Anterior cingulate cortex (tissue), 58 donors: ENCODE measurements at regions not wholly inside any gene's neighbourhood (a gene's known extent, or its start where the extent isn't known, plus 50 kb on each side); places are given as distances from the start of the nearest gene placed in this dataset.

ENCODE experiments used
- DNase-seq, 58 donors: peaks; one replicate each; lab custom pipeline; 2025; lab: John Stamatoyannopoulos, UW

DNA sequence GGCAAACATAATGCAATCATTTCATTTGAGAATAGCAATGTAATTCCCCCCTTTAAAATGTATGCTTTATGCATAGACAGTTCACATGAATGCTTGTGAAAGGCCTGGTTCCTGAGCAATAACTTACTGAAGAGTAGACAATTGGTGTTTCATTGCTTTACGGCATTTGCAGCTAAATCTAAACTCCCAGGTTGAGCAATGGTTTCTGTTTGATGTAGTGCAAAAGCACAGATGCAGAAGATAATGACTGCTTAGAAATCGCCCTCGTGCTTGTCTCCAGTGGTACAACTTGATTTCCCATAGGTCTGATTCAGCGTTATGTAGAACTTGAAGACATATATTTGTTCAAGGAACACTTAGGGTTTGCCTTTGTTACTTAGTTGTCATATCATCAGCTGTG lies 1018.3 kb downstream of the DIAPH3 start:
- no peak for DNase-seq

DNA sequence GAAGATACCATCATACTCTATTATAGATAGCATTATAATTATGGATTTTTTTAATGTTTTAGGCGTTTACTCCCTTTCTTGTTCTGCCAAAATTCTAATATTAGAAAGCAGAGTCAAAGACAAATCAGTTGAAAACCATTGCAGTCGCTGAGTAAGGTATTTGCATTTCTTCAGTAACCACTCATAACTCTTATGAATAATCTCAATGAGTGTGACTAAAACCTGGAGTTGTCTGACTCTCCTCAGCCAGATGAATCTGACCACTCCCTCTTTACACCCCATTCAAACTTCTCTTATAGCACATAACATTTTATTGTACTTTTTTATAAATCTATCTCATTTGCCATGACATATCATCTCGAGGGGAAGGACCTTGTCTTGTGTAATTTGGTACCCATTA lies 1006.5 kb downstream of the DIAPH3 start:
- DNase-seq: no peak

DNA sequence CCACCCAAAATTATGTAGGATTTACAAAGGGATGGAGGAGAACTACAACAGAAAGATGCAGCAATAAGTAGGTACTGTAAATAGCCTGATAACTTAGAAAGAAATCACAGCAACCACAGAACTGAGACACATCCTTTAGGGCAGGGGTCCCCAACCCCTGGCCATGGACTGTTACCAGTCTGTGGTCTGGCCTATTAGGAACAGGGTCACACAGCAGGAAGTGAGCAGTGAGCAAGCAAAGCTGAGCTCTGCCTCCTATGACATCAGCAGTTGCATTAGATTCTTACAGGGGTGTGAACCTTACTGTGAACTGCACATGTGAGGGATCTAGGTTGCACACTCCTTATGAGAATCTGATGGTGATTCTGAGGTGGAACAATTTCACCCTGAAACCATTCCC lies 997.6 kb downstream of the DIAPH3 start:
- no peak for DNase-seq

DNA sequence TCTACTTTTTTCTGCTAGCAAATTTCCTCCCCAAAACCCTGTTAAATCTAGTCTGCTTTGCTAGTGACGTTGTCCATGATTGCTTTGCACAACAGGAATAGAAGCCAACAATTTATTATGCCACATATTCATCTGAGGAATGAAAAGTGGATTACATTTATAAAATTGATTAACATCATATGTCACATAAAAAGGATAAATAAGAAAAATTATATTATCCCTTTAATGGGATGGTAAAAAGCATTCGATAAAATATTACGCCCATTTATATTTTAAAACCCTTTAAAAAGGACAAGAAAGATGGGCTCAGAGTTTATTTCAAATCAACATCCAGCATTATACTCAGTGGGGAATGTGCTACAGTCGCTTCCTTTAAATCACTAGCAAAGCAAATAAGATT lies 991.7 kb downstream of the DIAPH3 start:
- no peak for DNase-seq

DNA sequence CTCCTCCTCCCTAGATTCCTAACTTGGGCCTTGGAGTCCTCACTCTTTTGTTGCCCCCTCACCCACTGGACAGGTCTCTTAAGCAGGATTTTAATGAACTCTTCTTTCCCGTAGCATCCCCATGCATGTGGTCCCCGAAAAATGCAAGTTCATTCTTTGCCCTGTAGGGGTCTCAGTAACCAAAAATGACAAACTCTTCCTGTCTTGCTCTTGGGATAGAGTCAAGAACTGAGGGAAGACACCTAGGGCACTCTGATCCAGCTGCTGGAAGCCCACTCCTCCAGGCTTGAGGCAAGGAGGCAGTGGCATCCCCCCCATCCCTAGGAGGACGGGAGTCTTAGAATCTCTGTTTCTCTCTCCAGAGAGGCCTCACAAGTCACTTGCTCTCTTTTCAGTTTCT lies 987.0 kb downstream of the DIAPH3 start:
- DNase-seq: no peak

DNA sequence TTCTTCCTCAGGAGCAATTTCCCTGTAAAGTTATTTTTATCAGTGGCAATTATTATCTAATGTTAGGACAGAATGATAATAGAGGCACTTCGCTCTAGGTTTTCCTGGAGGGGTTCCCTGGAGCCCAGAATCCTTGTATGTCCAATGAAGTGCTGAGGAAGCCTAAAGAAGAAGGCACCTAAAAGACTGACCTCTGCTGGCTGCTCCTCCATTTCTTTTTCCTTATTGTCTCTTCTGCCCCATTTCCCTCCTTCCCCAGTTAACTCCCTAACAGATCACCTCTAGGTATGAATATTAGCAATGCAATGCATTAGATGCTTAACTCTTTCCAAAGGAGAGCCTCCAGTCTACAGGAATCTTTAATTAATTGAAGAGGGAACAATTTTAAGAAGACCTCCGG lies 985.4 kb downstream of the DIAPH3 start:
- no peak for DNase-seq

DNA sequence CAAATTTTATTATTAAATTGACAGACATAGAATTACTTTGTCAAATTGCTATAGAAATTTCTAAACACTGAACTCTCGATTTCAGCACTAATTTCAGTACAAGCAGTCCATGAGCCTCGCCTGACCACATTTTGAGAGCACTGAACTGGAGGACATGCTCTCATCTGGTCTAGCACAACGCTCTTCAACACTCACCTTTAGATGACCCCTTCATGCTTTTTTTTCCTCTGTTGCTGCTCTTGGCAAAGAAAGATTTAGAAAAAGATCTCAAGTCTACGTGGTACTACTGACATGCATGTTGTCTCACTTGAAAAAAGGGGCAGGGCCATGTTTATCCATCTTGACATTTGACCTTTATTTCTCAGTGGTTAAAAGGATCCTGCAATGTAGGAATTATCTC lies 981.5 kb downstream of the DIAPH3 start:
- no peak for DNase-seq

DNA sequence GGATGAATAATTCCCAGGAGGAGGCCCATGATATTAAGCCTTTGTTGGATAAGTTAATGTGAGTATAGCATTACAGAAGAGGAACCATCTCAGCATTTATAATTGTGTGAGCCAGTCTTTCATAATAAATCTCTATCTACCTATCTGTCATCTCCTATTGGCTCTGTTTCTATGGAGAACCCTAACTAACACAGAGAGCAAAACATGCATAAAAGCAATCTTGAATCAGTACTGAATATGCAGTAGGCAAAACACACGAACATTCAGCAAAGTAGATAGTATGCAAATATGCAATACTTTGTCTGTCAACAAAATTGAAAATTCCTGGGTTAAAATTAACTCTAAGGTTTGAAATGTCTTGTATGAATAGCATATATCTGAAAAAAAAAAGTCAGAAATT lies 966.3 kb downstream of the DIAPH3 start:
- DNase-seq: no peak

DNA sequence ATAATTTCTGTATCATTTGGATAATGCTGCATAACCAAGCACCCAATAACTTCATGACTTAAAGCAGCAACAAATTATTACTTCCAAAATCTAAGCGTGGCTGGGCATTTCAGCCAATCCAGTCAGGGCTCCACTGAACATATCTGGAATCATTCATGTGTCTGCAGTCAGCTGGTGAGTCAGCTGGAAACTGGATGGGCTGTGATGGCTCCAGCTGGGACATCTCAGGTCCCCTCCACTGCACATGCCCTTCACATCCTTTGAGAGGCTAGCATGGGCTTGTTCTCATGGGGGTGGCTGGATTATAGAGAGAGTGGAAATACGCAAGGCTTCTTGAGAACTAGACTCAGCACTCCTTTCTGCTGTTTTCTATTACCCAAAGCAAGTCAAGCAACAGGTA lies 961.9 kb downstream of the DIAPH3 start:
- no peak for DNase-seq

DNA sequence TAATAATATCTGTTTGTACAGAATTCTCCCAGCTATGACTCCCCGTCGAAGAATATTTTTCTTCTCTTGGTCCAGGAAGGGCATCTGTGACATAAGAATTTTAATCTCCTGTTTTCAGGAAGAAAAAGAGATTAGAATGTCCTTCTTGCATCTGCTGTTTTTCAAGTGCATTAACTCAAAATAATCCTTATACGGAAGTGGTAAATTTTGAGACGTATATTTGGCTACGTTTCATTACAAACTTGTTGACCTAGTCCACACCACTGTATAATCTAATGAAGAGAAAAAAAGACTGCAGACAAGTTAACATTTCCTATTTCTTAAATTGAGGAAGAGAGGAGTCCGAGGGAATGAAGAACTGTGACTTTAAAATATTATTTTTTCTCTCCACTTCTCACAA lies 959.9 kb downstream of the DIAPH3 start:
- no peak for DNase-seq

DNA sequence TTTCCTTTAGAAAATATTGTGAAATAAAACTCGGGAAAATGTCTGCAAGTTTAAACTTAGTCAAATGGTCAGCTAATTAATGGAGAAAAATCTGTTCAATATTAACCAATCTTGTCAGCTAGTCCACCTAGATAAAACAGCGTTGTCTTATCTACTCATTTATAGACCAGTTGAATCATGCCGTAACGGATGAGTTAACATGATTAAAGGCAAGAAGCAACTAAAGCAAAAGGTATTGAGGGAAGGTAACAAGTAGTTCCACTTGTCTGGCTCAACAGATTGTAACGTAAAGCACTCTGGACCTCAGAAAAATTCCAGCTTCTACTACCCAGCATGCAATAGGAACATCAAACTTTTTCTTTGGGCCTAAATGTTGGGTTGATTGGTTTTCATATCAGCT lies 958.2 kb downstream of the DIAPH3 start:
- no peak for DNase-seq

DNA sequence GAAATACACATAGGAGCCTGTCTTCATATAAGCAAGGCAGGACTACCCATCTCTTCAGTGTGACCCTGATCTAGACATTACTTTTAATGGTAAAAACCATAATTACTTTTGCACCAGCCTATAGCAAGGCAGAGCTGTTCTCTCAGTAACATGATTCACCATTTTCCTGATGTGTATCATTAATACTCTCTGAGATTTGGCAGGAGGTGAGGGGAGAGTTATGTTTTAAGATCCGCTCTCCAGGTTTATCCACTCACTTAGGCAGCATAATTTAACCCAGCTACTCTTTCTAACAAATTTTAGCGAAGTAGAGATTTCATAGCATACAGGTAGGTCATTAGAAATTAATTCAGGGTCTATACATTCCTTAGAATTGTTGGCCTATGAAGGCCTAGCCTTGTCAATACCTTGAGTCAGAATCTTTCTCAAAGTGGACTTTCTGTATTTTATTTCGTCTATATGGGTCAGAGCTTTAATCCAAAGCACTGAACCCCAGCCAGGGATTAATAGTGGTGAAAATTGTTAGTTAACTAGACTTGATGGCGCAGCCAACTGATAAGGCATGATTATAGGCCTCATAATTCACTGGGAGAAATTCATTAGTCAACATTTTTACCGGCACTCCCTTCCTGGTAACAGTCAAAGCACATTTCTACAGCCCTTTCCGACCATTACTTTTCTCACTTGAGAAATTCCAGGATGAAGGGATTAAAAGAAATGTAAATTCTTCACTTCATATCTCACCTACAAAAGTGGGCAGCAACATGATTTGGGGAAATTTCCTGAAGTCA lies 955.1 kb downstream of the DIAPH3 start:
- DNase-seq: no peak

DNA sequence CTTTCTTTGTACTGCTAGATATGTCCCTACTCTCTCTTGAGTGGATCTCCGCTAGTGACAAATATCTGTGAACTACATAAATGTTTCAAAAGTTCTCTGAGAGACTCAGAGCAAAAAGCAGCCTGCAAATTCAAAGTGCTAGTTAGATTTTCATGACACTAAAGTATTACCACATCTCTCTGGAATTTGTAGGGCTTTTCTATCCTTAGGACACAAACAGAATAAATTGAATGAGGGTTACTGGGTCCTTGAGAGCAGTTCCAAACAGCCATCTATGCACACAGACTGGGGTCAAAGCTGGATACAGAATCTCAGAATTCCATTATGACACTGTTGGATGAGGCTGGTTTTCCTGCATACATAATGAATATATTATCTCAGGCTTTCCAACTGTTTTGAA lies 953.2 kb downstream of the DIAPH3 start:
- no peak for DNase-seq

DNA sequence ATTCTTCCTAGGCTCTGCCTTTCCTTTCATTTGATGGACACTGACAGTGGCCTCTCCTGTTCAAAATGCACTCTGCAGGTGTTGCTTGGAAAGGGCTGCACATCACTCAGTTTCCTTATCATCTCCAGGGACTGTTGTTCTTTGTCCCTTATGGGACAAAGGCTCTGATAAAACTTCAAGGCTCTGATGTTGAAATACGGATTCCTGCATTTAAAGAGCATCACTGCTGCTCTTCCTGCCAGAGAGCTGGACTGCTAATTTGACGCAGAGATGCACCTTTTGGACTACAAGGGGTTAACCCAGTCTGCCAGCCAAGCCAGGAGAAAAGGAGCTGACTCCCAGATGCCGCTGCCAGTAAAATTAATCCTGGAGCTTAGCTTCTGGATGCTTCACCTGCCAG lies 952.1 kb downstream of the DIAPH3 start:
- no peak for DNase-seq

DNA sequence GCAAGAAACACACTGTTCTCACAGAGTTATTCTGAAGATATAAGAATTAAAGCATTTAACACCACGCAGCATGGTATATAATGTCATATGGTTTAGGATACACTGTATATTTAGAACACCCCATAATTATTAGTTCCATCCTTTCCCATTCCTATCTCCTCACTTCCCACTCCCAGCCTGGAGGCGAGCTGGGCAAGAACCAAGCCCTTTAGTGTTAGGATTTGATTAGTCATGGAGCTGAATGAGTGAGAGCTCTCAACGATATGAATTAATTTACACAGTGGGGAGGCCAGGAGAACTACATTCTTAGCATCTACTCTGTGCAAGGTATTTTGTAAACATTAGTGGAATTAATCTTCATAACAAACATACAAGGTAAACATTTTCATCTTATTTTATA lies 934.3 kb downstream of the DIAPH3 start:
- peak in 3 of 58 donors; percentile 0 to 6 (median 3) for DNase-seq

DNA sequence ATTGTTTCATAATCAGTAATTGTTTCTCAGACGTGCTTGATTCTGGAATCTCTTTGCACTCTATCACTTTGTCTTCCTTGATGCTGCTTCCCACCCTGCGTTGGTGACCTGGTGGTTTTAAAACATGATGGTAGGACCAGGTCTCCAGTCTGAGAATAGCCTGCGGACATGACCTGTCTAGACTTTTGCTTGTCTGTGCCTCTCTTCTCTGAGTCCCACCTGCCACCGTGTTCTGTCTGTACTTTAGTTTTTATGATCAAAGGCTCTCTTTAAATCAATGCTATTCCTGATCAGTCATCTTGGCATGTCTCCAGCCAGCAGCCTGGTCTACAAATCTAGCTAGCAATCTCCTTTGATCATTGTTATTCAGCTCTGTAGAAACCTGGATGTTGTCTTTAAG lies 933.9 kb downstream of the DIAPH3 start:
- DNase-seq: no peak

DNA sequence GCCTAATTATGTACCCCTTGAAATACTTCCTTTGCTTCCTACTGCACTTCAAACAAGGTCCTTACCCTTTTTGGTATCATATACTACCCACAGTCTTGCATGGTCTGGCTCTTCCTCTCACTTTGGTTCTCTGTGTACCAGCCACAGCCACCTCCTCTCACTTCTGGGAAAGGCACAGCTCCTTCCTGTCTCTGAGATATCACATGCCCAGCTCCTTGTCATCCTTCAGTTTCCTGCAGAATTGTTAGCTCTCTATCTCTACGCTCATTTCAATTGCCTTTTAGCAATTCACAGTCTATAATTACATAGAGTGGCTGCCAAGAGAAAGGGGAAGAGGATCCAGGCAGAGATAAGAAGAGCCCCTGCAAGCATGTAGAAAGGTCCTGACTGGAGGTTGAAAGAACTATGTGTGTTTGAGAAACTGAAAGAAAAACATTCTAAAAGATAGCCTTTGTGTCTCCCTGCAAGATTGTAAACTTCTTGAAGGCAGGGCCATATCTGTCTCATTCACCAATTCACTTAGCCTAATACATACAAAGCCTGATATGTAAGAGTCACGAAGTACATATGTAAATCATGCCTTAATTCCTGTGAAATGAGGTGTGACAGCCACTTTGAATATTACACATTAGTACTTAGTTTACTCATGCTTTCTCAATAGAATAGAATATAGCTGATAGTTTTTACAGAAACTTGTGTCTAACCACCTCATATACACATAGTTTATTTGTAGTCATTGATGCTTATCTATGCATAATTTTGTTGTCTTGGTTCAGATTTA lies 933.1 kb downstream of the DIAPH3 start:
- DNase-seq: peak in 11 of 58 donors; percentile 0 to 32 (median 6)

DNA sequence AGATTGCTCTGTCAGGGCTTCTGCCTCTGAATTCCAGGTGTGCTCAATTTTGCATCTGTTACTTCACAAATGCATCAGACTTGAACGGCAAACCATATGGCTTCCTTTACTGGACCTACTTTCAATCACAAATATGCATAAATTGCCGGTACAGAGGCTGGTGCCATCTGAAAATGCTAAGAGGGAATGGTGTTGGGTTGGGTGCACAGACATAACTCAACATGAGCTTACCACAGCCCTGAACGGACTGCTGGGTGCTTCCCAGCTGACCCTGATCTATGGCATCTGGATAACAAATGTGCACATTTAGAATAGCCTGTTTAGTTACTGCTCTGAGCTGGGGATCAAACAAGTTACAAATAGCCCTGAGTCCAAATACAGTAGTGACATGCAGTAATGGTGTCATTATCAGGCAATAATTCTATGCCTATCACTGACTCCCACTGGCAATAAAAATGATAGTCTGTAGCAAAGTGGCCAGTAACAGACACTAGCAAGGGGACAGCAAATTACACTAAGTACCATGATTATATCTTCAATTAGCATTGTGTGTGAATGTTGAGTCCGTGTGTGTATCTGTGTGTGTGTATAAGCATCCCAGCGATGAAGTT lies 927.3 kb downstream of the DIAPH3 start:
- DNase-seq: no peak

DNA sequence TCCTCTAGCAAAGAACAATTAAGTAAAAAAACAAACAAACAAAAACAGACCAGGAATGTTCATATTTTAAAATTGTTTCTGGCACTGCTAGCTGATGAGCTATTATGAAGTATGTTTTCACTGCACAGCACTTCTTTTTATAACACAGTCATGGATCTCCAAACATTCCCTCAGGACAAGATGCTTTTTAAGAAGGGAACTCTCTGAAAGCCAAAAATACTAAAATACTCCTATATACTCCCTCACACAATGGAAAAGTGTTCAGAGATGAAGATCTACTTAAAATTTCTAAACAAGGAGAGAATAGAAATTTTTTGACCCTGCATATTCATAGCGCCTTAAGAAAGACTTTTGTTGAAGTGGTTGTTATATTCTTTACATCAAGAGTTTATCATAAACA lies 926.8 kb downstream of the DIAPH3 start:
- no peak for DNase-seq

DNA sequence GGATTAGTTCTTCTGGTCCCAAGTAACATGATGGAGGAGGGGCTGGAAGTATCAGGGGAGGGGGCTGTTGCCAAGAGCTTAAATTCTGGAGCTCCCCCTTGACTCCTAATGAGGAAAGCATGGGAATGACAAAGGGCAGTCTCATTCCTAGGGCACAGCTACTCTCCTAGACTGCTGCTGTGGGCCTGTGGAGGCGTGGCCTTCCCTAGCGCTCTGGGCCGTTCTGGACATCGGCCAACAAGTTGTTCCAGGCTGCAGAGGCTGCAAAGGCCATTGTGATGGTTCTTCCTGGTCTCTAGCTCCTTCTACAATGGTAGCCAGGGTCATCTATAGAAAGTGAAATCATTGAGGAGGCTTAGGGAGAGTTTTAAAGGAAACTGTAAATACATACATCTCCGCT lies 916.6 kb downstream of the DIAPH3 start:
- peak in 18 of 58 donors; percentile 0 to 72 (median 16) for DNase-seq

DNA sequence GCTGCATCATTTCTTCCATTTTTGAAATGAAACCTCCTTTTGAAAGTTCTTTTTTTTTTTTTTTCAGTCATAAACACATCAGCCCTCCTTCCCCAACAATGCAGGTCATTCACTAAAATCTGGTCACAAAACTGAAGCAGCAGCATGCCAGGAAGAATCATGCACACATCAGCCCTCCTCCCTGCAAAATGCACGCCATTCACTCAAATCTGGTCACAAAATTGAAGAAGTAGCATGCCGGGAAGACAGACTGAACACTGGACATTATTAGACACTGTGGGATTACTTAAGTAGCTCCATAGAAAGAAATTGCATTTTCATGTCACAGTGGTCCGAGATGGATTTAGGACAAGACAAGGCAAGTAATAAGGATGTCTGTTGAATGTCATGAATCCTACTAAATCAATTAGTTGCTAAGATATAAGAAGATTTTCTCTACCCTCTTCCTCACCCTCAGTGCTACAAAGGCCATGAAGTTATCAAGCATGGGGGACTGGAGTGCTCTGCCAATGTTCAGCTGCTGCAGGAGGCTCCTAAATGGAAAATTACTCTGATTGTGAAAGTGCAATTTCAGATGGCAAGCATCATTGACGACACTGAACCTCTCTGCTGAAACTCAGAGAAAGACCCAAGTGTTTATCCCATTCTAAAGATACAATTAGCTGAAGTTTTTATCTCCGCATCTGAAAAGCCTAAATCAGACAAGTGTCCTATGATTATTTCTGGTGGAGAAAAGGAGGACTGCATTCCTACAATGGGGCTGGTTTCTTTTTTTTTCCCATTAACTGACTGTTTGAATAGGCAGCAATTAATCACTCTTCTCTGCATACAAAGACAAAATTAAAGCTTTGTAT lies 913.2 kb downstream of the DIAPH3 start:
- DNase-seq: no peak
